ENCODE measurements at regions not wholly inside any gene's neighbourhood (a gene's known extent, or its start where the extent isn't known, plus 50 kb on each side); places are given as distances from the start of the nearest gene placed in this dataset.

DNA sequence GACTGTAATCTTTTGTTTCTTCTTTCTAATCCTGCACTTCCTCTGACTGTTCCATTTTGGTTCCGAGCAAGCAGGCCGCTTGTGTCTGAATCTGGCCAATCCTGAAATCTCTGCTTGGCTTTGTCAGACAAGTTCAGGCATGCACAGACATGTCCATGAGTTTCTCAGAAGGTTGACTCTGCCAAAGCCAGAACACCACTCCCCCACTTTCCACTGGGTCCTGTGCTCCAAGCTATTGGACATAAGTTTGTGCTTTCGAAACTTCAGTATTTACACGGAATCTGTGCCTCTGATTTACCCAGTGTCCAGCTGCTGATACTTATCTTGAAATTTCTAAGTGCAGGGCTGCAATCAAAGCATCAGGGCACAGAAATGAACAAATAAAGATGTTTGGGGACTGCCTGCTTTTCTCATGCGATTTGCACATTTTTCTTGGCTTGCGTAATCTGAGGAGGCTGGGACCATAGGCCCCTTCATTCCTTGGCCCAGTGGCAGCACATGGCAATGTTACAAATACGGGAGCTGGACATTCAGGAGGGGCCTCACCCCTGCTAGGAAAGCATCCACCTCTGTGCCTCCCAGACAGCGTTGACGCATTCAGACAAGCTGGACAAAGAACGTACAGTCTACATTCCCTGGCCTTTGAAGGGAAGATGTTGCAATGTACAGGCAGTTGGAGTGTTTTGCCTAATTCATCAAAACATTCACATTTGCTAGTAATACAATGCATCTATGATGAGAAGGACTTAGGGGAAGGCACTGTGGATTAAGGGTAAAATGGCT is 209.2 kb upstream of the PAPPA start:
- Histone ChIP-seq H3K36me3 (replicated peaks; ENCODE audit: low read depth, low read length) (no peaks in the 10 kb centered on the region), H3K79me2 (ENCODE audit: low read length) (no peaks in the 10 kb centered on the region), H3K4me3 (ENCODE audit: low read length) (no peak overlapping the region), H3K4me2 (ENCODE audit: low read length) (no peak overlapping the region), H2AFZ (ENCODE audit: low read depth, low read length) (no peak overlapping the region), H4K20me1 (ENCODE audit: insufficient read depth, low read length) (no peaks in the 10 kb centered on the region), H3K27me3 (ENCODE audit: low read depth, low read length) (no peaks in the 10 kb centered on the region; the same call in 1 of the 2 replicates), H3K27ac (ENCODE audit: low read length) (no peak overlapping the region), H3K9me3 (ENCODE audit: insufficient read depth, low read length) (no peaks in the 10 kb centered on the region), H3K9ac (ENCODE audit: low read length) (no peak overlapping the region), H3K4me1 (ENCODE audit: low read length) (no peaks in the 10 kb centered on the region)
- no peak for TF ChIP-seq EZH2phosphoT487 (IDR thresholded peaks at IDR 0.05; ENCODE audit: low read depth)
- TF ChIP-seq CTCF (IDR thresholded peaks at IDR 0.05; ENCODE audit: low read depth, low read length) = no peak

DNA sequence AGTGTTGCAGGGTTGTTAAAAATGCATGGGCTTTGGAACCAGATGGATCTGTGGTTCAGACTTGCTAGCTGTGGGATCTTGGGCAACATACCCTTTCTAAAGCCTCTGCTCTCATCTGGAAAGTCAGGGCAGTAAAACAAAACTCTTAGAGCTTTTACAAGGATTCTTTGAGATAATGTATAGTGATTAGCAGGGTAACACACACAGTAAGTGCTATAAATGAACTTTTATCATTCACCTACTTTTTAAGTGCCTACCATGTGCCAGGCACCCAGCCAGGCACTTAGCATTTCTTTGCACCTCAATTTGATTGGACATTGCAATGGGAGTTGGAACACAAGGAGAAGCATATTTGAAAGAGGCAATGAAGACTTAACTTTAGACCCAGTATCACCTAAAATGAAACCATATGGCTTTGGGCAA is 208.6 kb upstream of the PAPPA start:
- Histone ChIP-seq H4K20me1 (ENCODE audit: insufficient read depth, low read length) (no peaks in the 10 kb centered on the region), H3K4me2 (ENCODE audit: low read length) (no peak overlapping the region), H3K79me2 (ENCODE audit: low read length) (no peaks in the 10 kb centered on the region), H3K9me3 (ENCODE audit: insufficient read depth, low read length) (no peaks in the 10 kb centered on the region), H3K9ac (ENCODE audit: low read length) (no peak overlapping the region), H3K4me3 (ENCODE audit: low read length) (no peak overlapping the region), H3K4me1 (ENCODE audit: low read length) (no peaks in the 10 kb centered on the region), H3K27ac (ENCODE audit: low read length) (no peak overlapping the region), H3K27me3 (ENCODE audit: low read depth, low read length) (no peaks in the 10 kb centered on the region), H2AFZ (ENCODE audit: low read depth, low read length) (no peak overlapping the region), H3K36me3 (replicated peaks; ENCODE audit: low read depth, low read length) (no peaks in the 10 kb centered on the region)
- TF ChIP-seq CTCF (IDR thresholded peaks at IDR 0.05; ENCODE audit: low read depth, low read length) (no peak), EZH2phosphoT487 (IDR thresholded peaks at IDR 0.05; ENCODE audit: low read depth) (no peak)

- Histone ChIP-seq H3K4me1 (ENCODE audit: low read length) (no peaks in the 10 kb centered on the region), H3K9me3 (ENCODE audit: insufficient read depth, low read length) (no peaks in the 10 kb centered on the region), H3K4me2 (ENCODE audit: low read length) (no peak overlapping the region), H3K79me2 (ENCODE audit: low read length) (no peaks in the 10 kb centered on the region), H4K20me1 (ENCODE audit: insufficient read depth, low read length) (no peaks in the 10 kb centered on the region), H3K4me3 (ENCODE audit: low read length) (no peak overlapping the region), H3K27ac (ENCODE audit: low read length) (no peak overlapping the region), H3K27me3 (ENCODE audit: low read depth, low read length) (no peaks in the 10 kb centered on the region), H2AFZ (ENCODE audit: low read depth, low read length) (no peak overlapping the region), H3K9ac (ENCODE audit: low read length) (no peak overlapping the region), H3K36me3 (replicated peaks; ENCODE audit: low read depth, low read length) (no peaks in the 10 kb centered on the region)
- TF ChIP-seq EZH2phosphoT487 (IDR thresholded peaks at IDR 0.05; ENCODE audit: low read depth) (no peak), CTCF (IDR thresholded peaks at IDR 0.05; ENCODE audit: low read depth, low read length) (no peak)
Observed at GRCh38 chr9:115946530-115946929, 207.1 kb upstream of the PAPPA start.

DNA sequence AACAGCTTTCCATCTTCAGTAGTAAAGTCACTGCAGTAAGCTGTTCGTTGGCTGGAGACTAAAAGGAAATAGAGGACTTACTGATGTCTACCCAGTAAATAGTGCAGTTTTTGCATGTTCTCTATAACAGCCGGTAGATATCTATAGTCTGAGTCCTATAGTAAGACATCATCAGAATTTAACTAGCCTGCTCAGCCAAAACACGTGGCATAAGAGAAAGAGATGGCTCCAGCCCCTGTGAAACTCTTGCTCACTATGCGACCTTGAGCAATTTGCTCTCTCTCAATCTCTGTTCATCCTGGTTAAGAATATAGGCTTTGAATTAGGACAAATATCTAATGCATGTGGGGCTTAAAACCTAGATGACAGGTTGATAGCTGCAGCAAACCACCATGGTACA is 201.6 kb upstream of the PAPPA start:
- H3K4me2 ChIP-seq (ENCODE audit: low read length) = no peak overlapping the region
- H3K36me3 ChIP-seq (replicated peaks; ENCODE audit: low read depth, low read length) = no peaks in the 10 kb centered on the region
- H4K20me1 ChIP-seq (ENCODE audit: insufficient read depth, low read length) = no peaks in the 10 kb centered on the region
- no peaks in the 10 kb centered on the region for H3K9me3 ChIP-seq (ENCODE audit: insufficient read depth, low read length)
- no peaks in the 10 kb centered on the region for H3K79me2 ChIP-seq (ENCODE audit: low read length)
- H2AFZ ChIP-seq (ENCODE audit: low read depth, low read length) = no peak overlapping the region
- no peak overlapping the region for H3K9ac ChIP-seq (ENCODE audit: low read length)
- no peak overlapping the region for H3K27ac ChIP-seq (ENCODE audit: low read length)
- no peaks in the 10 kb centered on the region for H3K27me3 ChIP-seq (ENCODE audit: low read depth, low read length)
- TF ChIP-seq EZH2phosphoT487 (IDR thresholded peaks at IDR 0.05; ENCODE audit: low read depth) (no peak), CTCF (IDR thresholded peaks at IDR 0.05; ENCODE audit: low read depth, low read length) (no peak)
- no peak overlapping the region for H3K4me3 ChIP-seq (ENCODE audit: low read length)
- H3K4me1 ChIP-seq (ENCODE audit: low read length) = no peaks in the 10 kb centered on the region

Measured in OCI-LY3 (cell line).